Endothelial cell of umbilical vein (primary cell): ENCODE measurements at regions not wholly inside any gene's neighbourhood (a gene's known extent, or its start where the extent isn't known, plus 50 kb on each side); places are given as distances from the start of the nearest gene placed in this dataset.

Experiments used
- BruUV-seq: library from RNA; stranded (reverse); fragments of 400-500 nt; replicated peaks from 2 replicates; lab custom pipeline; 2021; lab: Mats Ljungman, UMichigan
- CTCF ChIA-PET: fragments of 300-600, 350-600 bp; sonication (Branson Sonifier 250); formaldehyde crosslinking; loops from one replicate; lab custom pipeline; 2021; ENCODE audit warnings: antibody characterized with exemption, inconsistent platforms; lab: Charles Lee
- POLR2A ChIA-PET: fragments of 300-600, 350-600 bp; sonication (Branson Sonifier 250); formaldehyde crosslinking; loops from one replicate; lab custom pipeline; 2021; ENCODE audit warnings: antibody characterized with exemption, inconsistent platforms; lab: Charles Lee
- DNase-seq: peaks from one replicate; pipeline ENCODE4 v3.0.0-alpha.2; 2011; ENCODE audit warnings: low read depth, low spot score
- FAIRE-seq: peaks from 2 replicates; lab custom pipeline; 2011; peaks lifted over from hg19 to GRCh38; lab: Jason Lieb, UNC
- H2AFZ ChIP-seq: 2 replicates; pipeline ENCODE4 v1.6.0; 2012; ENCODE audit warnings: low read depth, low read length, control low read depth, inconsistent platforms
- H3K27ac ChIP-seq: 2 replicates; pipeline ENCODE4 v1.5.1; 2011; ENCODE audit warnings: low read depth, mild to moderate bottlenecking, control low read depth, low read length, moderate library complexity; ENCODE audit not compliant: insufficient read depth
- H3K27me3 ChIP-seq, 2 experiments: 2 replicates each; pipeline versions ENCODE4 v1.6.0 to v1.6.1; 2011; ENCODE audit warnings: low read length in 2 of 2, mixed read lengths in 1 of 2; ENCODE audit not compliant: control insufficient read depth in 2 of 2, insufficient read depth in 2 of 2
- H3K36me3 ChIP-seq, 2 experiments: 2 replicates in 1 of 2; 3 replicates in 1 of 2; pipeline ENCODE4 v1.5.1; 2011; ENCODE audit warnings: low read length in 2 of 2, mild to moderate bottlenecking in 1 of 2, moderate library complexity in 1 of 2; ENCODE audit not compliant: control insufficient read depth in 2 of 2, insufficient read depth in 2 of 2; ENCODE audit errors: extremely low read depth in 1 of 2
- H3K4me1 ChIP-seq: 3 replicates; pipeline ENCODE4 v1.5.1; 2011; ENCODE audit warnings: mild to moderate bottlenecking, low read length; ENCODE audit not compliant: control insufficient read depth, insufficient read depth; ENCODE audit errors: extremely low read depth
- H3K4me2 ChIP-seq: 2 replicates; pipeline ENCODE4 v1.6.1; 2011; ENCODE audit warnings: low read length, control low read depth, mixed read lengths; ENCODE audit not compliant: insufficient read depth
- H3K4me3 ChIP-seq, 3 experiments: fragments of 200-600 bp in 1 of 3; sonication (generic), shearing (Covaris generic) in 1 of 3; replicated peaks in 1 of 3; 2 replicates each; pipeline ENCODE4 v1.5.1; 2011 to 2016; ENCODE audit warnings: control low read depth in 3 of 3, low read length in 3 of 3, mild to moderate bottlenecking in 2 of 3, inconsistent platforms in 1 of 3, low read depth in 1 of 3, moderate library complexity in 1 of 3; ENCODE audit not compliant: insufficient read depth in 1 of 3
- H3K79me2 ChIP-seq: 2 replicates; pipeline ENCODE4 v1.6.0; 2012; ENCODE audit warnings: low read length, inconsistent platforms; ENCODE audit not compliant: control insufficient read depth, insufficient read depth
- H3K9ac ChIP-seq: replicated peaks from 2 replicates; pipeline ENCODE3; 2011; ENCODE audit warnings: low read length, control low read depth; ENCODE audit not compliant: insufficient read depth; ENCODE audit errors: extremely low read depth
- H3K9me1 ChIP-seq: replicated peaks from 3 replicates; pipeline ENCODE4 v1.6.0; 2011; ENCODE audit warnings: mild to moderate bottlenecking, low read length; ENCODE audit not compliant: control insufficient read depth, insufficient read depth; ENCODE audit errors: extremely low read depth
- H3K9me3 ChIP-seq: replicated peaks from 2 replicates; pipeline ENCODE4 v1.5.1; 2012; ENCODE audit warnings: low read length, inconsistent platforms; ENCODE audit not compliant: control insufficient read depth, insufficient read depth
- H4K20me1 ChIP-seq: replicated peaks from 2 replicates; pipeline ENCODE3; 2011; ENCODE audit warnings: mild to moderate bottlenecking, low read length; ENCODE audit not compliant: control insufficient read depth, insufficient read depth; ENCODE audit errors: extremely low read depth
- CTCF ChIP-seq, 2 donors: IDR thresholded peaks; 1 replicate in 1 of 2; 2 replicates in 1 of 2; pipeline ENCODE4 v1.5.1; 2011; ENCODE audit warnings: low read length in 2 of 2, mild to moderate bottlenecking in 2 of 2, moderate library complexity in 2 of 2, control low read depth in 1 of 2, inconsistent platforms in 1 of 2, low read depth in 1 of 2; ENCODE audit not compliant: insufficient read depth in 1 of 2; ENCODE audit errors: extremely low read depth in 1 of 2
- MAX ChIP-seq: IDR thresholded peaks from 2 replicates; pipeline ENCODE4 v1.6.1; 2011; ENCODE audit not compliant: insufficient read depth, insufficient read length
- dilution Hi-C: fragments of 300-500 bp; cut with MboI; formaldehyde crosslinking; loops from one replicate; pipeline ENCODE4 v1.15.0; 2019; ENCODE audit warnings: low sequenced_read_pairs; ENCODE audit not compliant: extremely low pct_ligation_motif_present
- intact Hi-C: fragments of 100-400 bp; cut with micrococcal nuclease; formaldehyde crosslinking; loops from one replicate; pipeline ENCODE4 v1.10.0; 2022

- dilution Hi-C loops = no loop called here
- peak; percentile 59 for FAIRE-seq
These were observed 291.6 kb upstream of the HS3ST1 start for GRCh38 chr4:11720292-11720691.

More at GRCh38 chr4:11720292-11720691, 291.6 kb upstream of the HS3ST1 start:
- Histone ChIP-seq H3K4me3 (no peak overlapping the region), H3K4me2 (no peak overlapping the region), H3K9me3 (no peaks in the 10 kb centered on the region), H4K20me1 (no peaks in the 10 kb centered on the region), H3K27me3 (no peaks in the 10 kb centered on the region), H3K9me1 (no peaks in the 10 kb centered on the region), H3K4me1 (peaks cover 9% of the 10 kb centered on the region), H3K79me2 (no peaks in the 10 kb centered on the region), H2AFZ (no peak overlapping the region), H3K9ac (no peak overlapping the region), H3K27ac (no peak overlapping the region), H3K36me3 (no peaks in the 10 kb centered on the region)
- no peak for TF ChIP-seq MAX
- peak; percentile 62 to 77 for TF ChIP-seq CTCF (IDR thresholded peaks at IDR 0.05; ENCODE audit: extremely low read depth in 1 of 2, insufficient read depth in 1 of 2, low read depth in 1 of 2, low read length in 2 of 2)
- ChIA-PET CTCF (interaction anchor here (0.8 to 1.9 kb wide), 7 partner anchors 10 to 296 kb away, joined by 3 to 7 read pairs (median 4); partner anchors contain the start of gene HS3ST1), POLR2A (no interaction called here)
- DNase-seq = peak; percentile 62
- intact Hi-C loops = loop anchor here (1.0 to 5.0 kb wide), 5 partner anchors 98 to 1166 kb away; no protein-coding TSS in a partner anchor
- BruUV-seq = no TSS peak
